BE2C (cell line): ENCODE measurements at regions not wholly inside any gene's neighbourhood (a gene's known extent, or its start where the extent isn't known, plus 50 kb on each side); places are given as distances from the start of the nearest gene placed in this dataset.

Experiments
- DNase-seq: peaks from one replicate; pipeline ENCODE4 v3.0.0-alpha.2; 2020
- H3K27me3 ChIP-seq: fragments of 250-450 bp; sonication (Bioruptor Pico); 2 replicates; pipeline ENCODE4 v1.5.1; 2020; ENCODE audit warnings: mild to moderate bottlenecking
- H3K36me3 ChIP-seq: fragments of 250-450 bp; sonication (Bioruptor Pico); 2 replicates; pipeline ENCODE4 v1.5.1; 2020; ENCODE audit warnings: mild to moderate bottlenecking
- H3K4me1 ChIP-seq: fragments of 250-450 bp; sonication (Bioruptor Pico); 2 replicates; pipeline ENCODE4 v1.5.1; 2020
- H3K4me3 ChIP-seq: 2 replicates; pipeline ENCODE4 v1.5.1; 2011; ENCODE audit warnings: low read depth, low read length
- H3K9me3 ChIP-seq: fragments of 250-450 bp; sonication (Bioruptor Pico); 2 replicates; pipeline ENCODE4 v1.5.1; 2020
- TF ChIP-seq, protein P1 (sequence below): IDR thresholded peaks from 2 replicates; pipeline ENCODE4 v1.5.1; 2012; ENCODE audit warnings: mild to moderate bottlenecking, low read depth, low read length

DNA sequence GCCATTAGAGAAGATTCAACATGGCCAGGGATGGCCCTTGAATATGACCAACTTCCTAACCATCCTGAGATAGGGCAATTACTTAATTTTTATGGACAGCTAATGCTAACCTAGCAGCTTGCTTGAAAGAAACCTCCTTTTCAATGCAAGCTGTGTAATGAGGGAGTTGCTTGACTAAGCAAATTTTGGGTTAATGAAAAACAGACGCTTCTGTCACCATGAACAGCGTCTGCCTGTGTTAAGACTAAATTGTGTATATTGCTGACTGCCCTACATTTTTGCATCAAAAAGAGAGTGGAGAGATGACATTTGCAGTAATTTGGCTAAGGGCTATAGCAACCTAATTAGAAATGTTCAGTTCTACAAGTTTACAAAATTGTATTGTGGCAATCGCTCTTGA is 319.2 kb upstream of the LRATD1 start:
- no peaks in the 10 kb centered on the region for H3K27me3 ChIP-seq
- no peak overlapping the region for H3K4me3 ChIP-seq
- no peaks in the 10 kb centered on the region for H3K36me3 ChIP-seq
- DNase-seq = no peak
- TF ChIP-seq, protein P1, sequence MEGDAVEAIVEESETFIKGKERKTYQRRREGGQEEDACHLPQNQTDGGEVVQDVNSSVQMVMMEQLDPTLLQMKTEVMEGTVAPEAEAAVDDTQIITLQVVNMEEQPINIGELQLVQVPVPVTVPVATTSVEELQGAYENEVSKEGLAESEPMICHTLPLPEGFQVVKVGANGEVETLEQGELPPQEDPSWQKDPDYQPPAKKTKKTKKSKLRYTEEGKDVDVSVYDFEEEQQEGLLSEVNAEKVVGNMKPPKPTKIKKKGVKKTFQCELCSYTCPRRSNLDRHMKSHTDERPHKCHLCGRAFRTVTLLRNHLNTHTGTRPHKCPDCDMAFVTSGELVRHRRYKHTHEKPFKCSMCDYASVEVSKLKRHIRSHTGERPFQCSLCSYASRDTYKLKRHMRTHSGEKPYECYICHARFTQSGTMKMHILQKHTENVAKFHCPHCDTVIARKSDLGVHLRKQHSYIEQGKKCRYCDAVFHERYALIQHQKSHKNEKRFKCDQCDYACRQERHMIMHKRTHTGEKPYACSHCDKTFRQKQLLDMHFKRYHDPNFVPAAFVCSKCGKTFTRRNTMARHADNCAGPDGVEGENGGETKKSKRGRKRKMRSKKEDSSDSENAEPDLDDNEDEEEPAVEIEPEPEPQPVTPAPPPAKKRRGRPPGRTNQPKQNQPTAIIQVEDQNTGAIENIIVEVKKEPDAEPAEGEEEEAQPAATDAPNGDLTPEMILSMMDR = no peak
- H3K9me3 ChIP-seq = no peaks in the 10 kb centered on the region
- H3K4me1 ChIP-seq = no peaks in the 10 kb centered on the region

DNA sequence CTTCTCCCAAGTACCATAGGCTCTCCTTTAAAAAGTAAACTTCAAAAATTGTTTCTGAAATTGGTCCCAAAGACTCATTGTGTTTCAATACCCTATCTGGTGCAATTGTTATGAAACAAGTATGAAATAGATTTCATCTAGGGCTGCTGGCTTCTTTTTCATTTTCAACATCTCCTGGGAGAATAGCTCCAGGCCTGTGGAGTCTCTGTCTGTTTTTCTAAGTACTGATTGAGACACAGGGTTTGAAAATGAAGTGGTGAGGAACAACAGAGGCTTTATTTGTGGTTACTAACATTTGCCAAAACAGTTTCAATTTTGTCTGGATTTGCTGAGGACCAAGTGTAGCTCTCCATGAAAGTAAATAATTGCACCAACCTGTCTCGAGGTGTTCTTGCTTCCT is 315.9 kb upstream of the LRATD1 start:
- no peaks in the 10 kb centered on the region for H3K9me3 ChIP-seq
- no peaks in the 10 kb centered on the region for H3K36me3 ChIP-seq
- TF ChIP-seq, protein P1 = no peak
- no peaks in the 10 kb centered on the region for H3K27me3 ChIP-seq
- DNase-seq = no peak
- no peaks in the 10 kb centered on the region for H3K4me1 ChIP-seq
- H3K4me3 ChIP-seq = no peak overlapping the region

DNA sequence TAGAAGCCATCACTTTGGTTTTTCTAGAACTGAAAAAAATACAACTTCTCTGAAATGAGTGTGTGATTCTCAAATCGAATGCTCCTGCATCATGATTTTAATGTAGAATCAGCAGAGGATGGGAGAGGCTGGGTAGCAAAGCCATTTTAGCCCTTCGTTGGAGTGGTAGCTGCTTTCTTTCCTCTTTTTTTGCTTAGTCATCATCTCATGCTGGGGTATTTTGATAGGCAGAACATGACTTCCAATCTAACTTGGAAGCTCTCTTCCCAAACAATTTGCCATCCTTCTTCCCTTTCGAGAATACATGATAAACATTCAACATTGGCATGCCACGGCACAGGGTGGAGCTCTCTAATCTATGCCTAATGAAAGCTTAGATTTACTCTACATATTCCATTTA is 311.2 kb upstream of the LRATD1 start:
- TF ChIP-seq, protein P1 = no peak
- H3K9me3 ChIP-seq = no peaks in the 10 kb centered on the region
- DNase-seq = no peak
- H3K4me1 ChIP-seq = no peaks in the 10 kb centered on the region
- H3K4me3 ChIP-seq = no peak overlapping the region
- no peaks in the 10 kb centered on the region for H3K36me3 ChIP-seq
- H3K27me3 ChIP-seq = peaks cover 4% of the 10 kb centered on the region

DNA sequence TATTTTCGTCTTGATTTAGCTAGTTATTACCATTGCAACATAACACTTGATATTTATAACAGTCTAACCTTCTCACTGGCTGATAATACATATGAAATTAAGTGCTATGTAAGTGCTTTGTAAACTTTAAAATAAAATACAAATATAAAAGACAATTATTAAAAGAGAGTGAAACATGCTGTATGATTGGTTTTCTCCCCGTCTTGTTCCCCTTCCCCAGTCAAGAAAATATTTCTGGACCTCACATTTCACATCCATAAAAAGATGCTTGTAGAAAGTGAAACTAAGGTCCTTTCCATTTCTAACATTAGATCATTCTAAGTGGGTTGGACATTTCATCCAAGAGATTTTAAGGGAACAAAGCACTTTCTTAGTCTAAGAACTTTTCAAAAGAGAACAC is 310.2 kb upstream of the LRATD1 start:
- TF ChIP-seq, protein P1 = no peak
- H3K36me3 ChIP-seq = no peaks in the 10 kb centered on the region
- peaks cover 4% of the 10 kb centered on the region for H3K27me3 ChIP-seq
- no peak overlapping the region for H3K4me3 ChIP-seq
- H3K4me1 ChIP-seq = no peaks in the 10 kb centered on the region
- H3K9me3 ChIP-seq = no peaks in the 10 kb centered on the region
- DNase-seq = no peak

DNA sequence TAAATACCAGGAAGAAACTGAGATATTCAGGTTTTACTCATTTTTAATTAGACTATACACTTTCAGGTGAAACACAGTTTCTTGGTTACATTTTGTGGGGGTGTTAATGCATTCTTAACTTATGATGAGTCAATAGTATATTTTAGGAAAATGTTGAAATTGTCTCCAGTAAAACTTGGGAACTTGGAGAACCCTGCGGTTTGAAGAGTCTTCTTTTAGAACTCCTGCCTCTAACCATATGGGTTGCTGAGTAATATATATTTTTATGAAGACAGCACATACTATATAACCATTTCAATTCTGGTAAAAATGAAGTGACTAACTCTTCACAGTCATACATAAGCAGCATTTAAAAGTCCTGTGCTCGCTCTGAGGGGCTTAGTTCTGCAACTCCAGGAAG is 308.2 kb upstream of the LRATD1 start:
- TF ChIP-seq, protein P1 = no peak
- Histone ChIP-seq H3K36me3 (no peaks in the 10 kb centered on the region), H3K27me3 (peaks cover 4% of the 10 kb centered on the region), H3K9me3 (no peaks in the 10 kb centered on the region), H3K4me1 (no peaks in the 10 kb centered on the region), H3K4me3 (no peak overlapping the region)
- no peak for DNase-seq

DNA sequence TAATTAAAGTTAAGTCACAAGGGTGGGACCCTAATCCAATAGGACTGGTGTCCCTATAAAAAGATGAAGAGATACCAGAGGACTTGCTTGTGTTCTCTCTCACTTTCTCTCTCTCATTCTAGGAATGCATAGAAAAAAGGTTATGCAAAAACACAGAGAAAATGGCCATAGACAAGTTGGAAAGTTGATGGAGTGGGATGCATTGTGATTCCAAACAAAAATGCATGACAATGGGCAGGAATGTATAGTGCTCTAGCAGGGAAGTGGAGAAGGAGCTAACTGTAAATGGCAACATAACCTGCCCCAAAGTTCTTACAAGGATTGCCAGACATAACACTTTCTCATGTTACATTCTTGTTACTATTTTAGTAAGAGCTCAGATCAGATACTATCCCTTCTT is 301.6 kb upstream of the LRATD1 start:
- Histone ChIP-seq H3K27me3 (peaks cover 3% of the 10 kb centered on the region), H3K4me1 (no peaks in the 10 kb centered on the region), H3K36me3 (no peaks in the 10 kb centered on the region), H3K9me3 (no peaks in the 10 kb centered on the region), H3K4me3 (no peak overlapping the region)
- TF ChIP-seq, protein P1 = no peak
- DNase-seq = no peak
